Neural progenitor cell (in vitro differentiated cells): ENCODE measurements at regions not wholly inside any gene's neighbourhood (a gene's known extent, or its start where the extent isn't known, plus 50 kb on each side); places are given as distances from the start of the nearest gene placed in this dataset.

Source experiments
- CTCF ChIP-seq: fragments of 200-600 bp; sonication (generic); IDR thresholded peaks from 2 replicates; pipeline ENCODE4 v1.5.1; 2017; ENCODE audit warnings: antibody characterized with exemption, mild to moderate bottlenecking
- EZH2phosphoT487 ChIP-seq: fragments of 200-600 bp; sonication (generic); IDR thresholded peaks from 2 replicates; pipeline ENCODE4 v1.6.1; 2017; ENCODE audit warnings: antibody characterized with exemption

- no peak for TF ChIP-seq CTCF
- no peak for TF ChIP-seq EZH2phosphoT487
Measured at GRCh38 chr5:18370531-18370930, 736.3 kb downstream of the TAF11L14 start.
